Urothelium cell line (cell line): ENCODE measurements at regions not wholly inside any gene's neighbourhood (a gene's known extent, or its start where the extent isn't known, plus 50 kb on each side); places are given as distances from the start of the nearest gene placed in this dataset.

Experiments used
- DNase-seq: peaks from one replicate; pipeline ENCODE4 v3.0.0; 2011; ENCODE audit warnings: low spot score, mixed read lengths
- FAIRE-seq: peaks from 2 replicates; lab custom pipeline; 2011; peaks lifted over from hg19 to GRCh38; lab: Jason Lieb, UNC

GRCh38 chr17:27973258-27974044 lies 69.0 kb upstream of the NLK start:
- FAIRE-seq (no peak), DNase-seq (no peak)

- FAIRE-seq (no peak), DNase-seq (no peak)
These were observed 68.4 kb upstream of the NLK start for GRCh38 chr17:27974045-27974436.

- no peak for DNase-seq
- FAIRE-seq, result no peak
These were observed 67.8 kb upstream of the NLK start for GRCh38 chr17:27974531-27975145.

GRCh38 chr17:27975146-27976011 lies 67.1 kb upstream of the NLK start:
- FAIRE-seq (peak; percentile 20), DNase-seq (peak; percentile 47)

GRCh38 chr17:27976331-27976730 lies 66.1 kb upstream of the NLK start:
- no peak for FAIRE-seq
- no peak for DNase-seq

- DNase-seq (no peak), FAIRE-seq (no peak)
These were observed 64.5 kb upstream of the NLK start for GRCh38 chr17:27977751-27978688.

GRCh38 chr17:27978689-27979175 lies 63.7 kb upstream of the NLK start:
- DNase-seq, result no peak
- no peak for FAIRE-seq

- peak; percentile 50 for FAIRE-seq
- peak; percentile 88 for DNase-seq
These were observed 62.4 kb upstream of the NLK start for GRCh38 chr17:27980043-27980442.

GRCh38 chr17:27981978-27982377 lies 60.5 kb upstream of the NLK start:
- no peak for FAIRE-seq
- no peak for DNase-seq

- DNase-seq, result no peak
- no peak for FAIRE-seq
These were observed 59.8 kb upstream of the NLK start for GRCh38 chr17:27982688-27983087.

GRCh38 chr17:27983853-27984252 lies 58.6 kb upstream of the NLK start:
- FAIRE-seq (no peak), DNase-seq (no peak)

- FAIRE-seq (no peak), DNase-seq (no peak)
These were observed 58.1 kb upstream of the NLK start for GRCh38 chr17:27984404-27984803.

- no peak for FAIRE-seq
- no peak for DNase-seq
These were observed 57.7 kb upstream of the NLK start for GRCh38 chr17:27984816-27985215.

- no peak for DNase-seq
These were observed 57.2 kb upstream of the NLK start for GRCh38 chr17:27985306-27985705.

GRCh38 chr17:27985736-27986399 lies 56.6 kb upstream of the NLK start:
- FAIRE-seq (no peak), DNase-seq (no peak)

More at GRCh38 chr17:27985306-27985705, 57.2 kb upstream of the NLK start:
- no peak for FAIRE-seq

- DNase-seq, result no peak
- FAIRE-seq, result no peak
These were observed 55.4 kb upstream of the NLK start for GRCh38 chr17:27986805-27987684.

GRCh38 chr17:27989046-27989445 lies 53.4 kb upstream of the NLK start:
- DNase-seq (peak; percentile 38), FAIRE-seq (no peak)

- DNase-seq (no peak), FAIRE-seq (no peak)
These were observed 52.4 kb upstream of the NLK start for GRCh38 chr17:27990100-27990499.

GRCh38 chr17:27990979-27991378 lies 51.5 kb upstream of the NLK start:
- DNase-seq (no peak), FAIRE-seq (no peak)
